Body of pancreas (tissue), 4 donors: ENCODE measurements at regions not wholly inside any gene's neighbourhood (a gene's known extent, or its start where the extent isn't known, plus 50 kb on each side); places are given as distances from the start of the nearest gene placed in this dataset.

Experiments
- ATAC-seq: fragments of 150-250 bp; one replicate; pipeline ENCODE4 v1.9.1; 2016
- DNase-seq, 4 donors: peaks; one replicate each; pipeline ENCODE4 v3.0.0-alpha.2; 2019
- H3K27ac ChIP-seq, 4 donors: fragments of 200-600 bp; sonication (generic); 1 replicate in 3 of 4; 2 replicates in 1 of 4; pipeline versions ENCODE4 v1.5.1 to v1.6.1; 2016 to 2019; ENCODE audit warnings: mild to moderate bottlenecking in 1 of 4, mixed read lengths in 1 of 4, moderate library complexity in 1 of 4
- H3K27me3 ChIP-seq, 2 donors: fragments of 200-600 bp; sonication (generic); one replicate each; pipeline ENCODE4 v1.6.0; 2016; ENCODE audit warnings: mild to moderate bottlenecking in 1 of 2
- H3K36me3 ChIP-seq, 2 donors: fragments of 200-600 bp; sonication (generic); replicated peaks in 1 of 2; 2 replicates each; pipeline ENCODE4 v1.5.1; 2016; ENCODE audit warnings: low read depth in 2 of 2; ENCODE audit not compliant: insufficient read depth in 1 of 2
- H3K4me1 ChIP-seq: fragments of 200-600 bp; sonication (generic); one replicate; pipeline ENCODE4 v1.6.0; 2016
- H3K4me3 ChIP-seq, 2 donors: fragments of 200-600 bp; sonication (generic); 1 replicate in 1 of 2; 2 replicates in 1 of 2; pipeline ENCODE4 v1.5.1; 2016 to 2019
- H3K9me3 ChIP-seq, 3 donors: fragments of 200-600 bp; sonication (generic); 1 replicate in 2 of 3; 2 replicates in 1 of 3; pipeline ENCODE4 v1.5.1; 2016
- CTCF ChIP-seq, 7 experiments: fragments of 450-650 bp in 4 of 7; fragments of 200-600 bp in 3 of 7; sonication (generic) in 3 of 7; IDR thresholded peaks; one replicate each; pipeline ENCODE4 v1.5.1; 2016 to 2019; ENCODE audit warnings: antibody characterized with exemption in 7 of 7
- POLR2A ChIP-seq, 3 donors: fragments of 450-650 bp; IDR thresholded peaks; one replicate each; pipeline ENCODE4 v1.6.1; 2016; ENCODE audit warnings: antibody characterized with exemption in 3 of 3, mild to moderate bottlenecking in 2 of 3
- WGBS, 2 donors: methylation state at CpG; one replicate each; pipeline ENCODE4 v1.1.5; 2017; 5-methylcytosine and 5-hydroxymethylcytosine counted together
- intact Hi-C: fragments of 100-400 bp; cut with DNase I; formaldehyde crosslinking; loops from one replicate; pipeline ENCODE4 v1.15.1; 2023

DNA sequence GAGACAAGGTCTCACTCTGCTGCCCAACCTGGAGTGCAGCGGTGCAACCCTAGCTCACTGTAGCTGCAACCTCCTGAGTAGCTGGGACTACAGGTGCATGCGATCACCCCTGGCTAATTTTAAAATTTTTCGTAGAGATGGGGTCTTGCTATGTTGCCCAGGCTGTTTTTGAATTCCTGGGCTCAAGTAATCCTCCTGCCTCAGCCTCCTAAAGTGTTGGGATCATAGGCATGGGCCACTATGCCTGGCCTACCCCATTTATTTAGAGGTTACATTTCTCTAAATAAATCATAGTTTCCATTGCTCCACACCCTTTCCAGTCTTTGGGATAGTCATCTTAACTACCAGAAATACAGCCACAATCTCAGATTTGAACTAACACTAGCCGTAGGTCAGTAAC lies 134.7 kb upstream of the CITED2 start:
- ATAC-seq, result no peak
- H3K27ac ChIP-seq, result no peak overlapping the region
- no peaks in the 10 kb centered on the region for H3K9me3 ChIP-seq
- no peaks in the 10 kb centered on the region for H3K36me3 ChIP-seq
- DNase-seq, result no peak
- WGBS, 2 donors, result 81 to 86% methylated on average over 4 of the region's 4 CpGs
- intact Hi-C loops, result no loop called here
- no peaks in the 10 kb centered on the region for H3K4me1 ChIP-seq
- H3K4me3 ChIP-seq, result no peak overlapping the region
- no peaks in the 10 kb centered on the region for H3K27me3 ChIP-seq
- no peak for TF ChIP-seq CTCF (IDR thresholded peaks at IDR 0.05)

DNA sequence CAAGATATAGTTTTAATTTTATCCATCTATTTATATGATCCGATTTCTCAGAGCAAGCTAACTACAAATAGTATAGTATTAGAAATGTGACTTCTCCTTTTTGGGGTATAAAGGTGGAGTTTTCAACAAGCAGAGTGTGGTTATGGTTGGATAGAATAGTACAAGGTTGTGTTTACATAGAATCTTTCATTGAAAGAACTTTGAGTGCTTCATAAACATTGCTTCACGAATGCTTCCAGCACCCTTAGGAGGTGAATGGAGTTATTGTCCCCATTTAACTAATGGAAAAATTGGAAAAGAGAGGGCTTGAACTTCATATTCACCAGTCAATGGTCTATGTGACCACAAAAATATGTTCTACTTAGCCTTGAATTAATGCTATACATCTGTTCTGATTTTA lies 134.1 kb upstream of the CITED2 start:
- intact Hi-C loops, result no loop called here
- Histone ChIP-seq H3K36me3 (no peaks in the 10 kb centered on the region), H3K9me3 (no peaks in the 10 kb centered on the region), H3K27me3 (no peaks in the 10 kb centered on the region), H3K4me1 (no peaks in the 10 kb centered on the region), H3K4me3 (no peak overlapping the region), H3K27ac (no peak overlapping the region)
- DNase-seq, result no peak
- ATAC-seq, result no peak
- TF ChIP-seq POLR2A (IDR thresholded peaks at IDR 0.05) (no peak), CTCF (IDR thresholded peaks at IDR 0.05) (no peak)
- 73 to 83% methylated on average over 2 of the region's 2 CpGs for WGBS, 2 donors

DNA sequence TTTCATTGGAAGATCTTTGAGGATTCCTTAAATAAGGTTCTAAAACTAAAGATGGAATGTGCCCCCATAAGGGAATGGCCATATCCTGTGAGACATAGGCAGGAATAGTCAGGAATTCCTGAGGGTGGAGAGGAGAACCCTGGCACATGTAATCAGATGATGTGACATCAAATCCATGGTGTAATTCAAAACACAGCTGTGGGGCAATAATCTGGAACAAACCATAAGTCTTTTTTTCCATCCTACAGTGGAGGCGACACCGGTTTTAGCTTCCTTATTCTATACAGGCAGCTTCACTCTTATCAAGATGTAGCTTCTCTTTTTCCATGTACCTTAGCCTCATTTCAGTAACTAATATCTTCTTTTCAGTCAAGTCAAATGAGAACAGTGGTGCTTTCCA lies 133.6 kb upstream of the CITED2 start:
- no peak for ATAC-seq
- Histone ChIP-seq H3K4me1 (no peaks in the 10 kb centered on the region), H3K27ac (no peak overlapping the region), H3K9me3 (no peaks in the 10 kb centered on the region), H3K4me3 (no peak overlapping the region), H3K36me3 (no peaks in the 10 kb centered on the region), H3K27me3 (no peaks in the 10 kb centered on the region)
- TF ChIP-seq POLR2A (IDR thresholded peaks at IDR 0.05), result no peak
- TF ChIP-seq CTCF (IDR thresholded peaks at IDR 0.05), result no peak
- intact Hi-C loops, result no loop called here
- 87 to 88% methylated on average over 2 of the region's 2 CpGs for WGBS, 2 donors
- DNase-seq, result no peak

GRCh38 chr6:139500977-139501376 lies 126.5 kb upstream of the CITED2 start:
- 96 to 97% methylated on average over 1 of the region's 1 CpG for WGBS, 2 donors
- H3K9me3 ChIP-seq, result no peaks in the 10 kb centered on the region
- no peak for DNase-seq
- H3K27me3 ChIP-seq, result no peaks in the 10 kb centered on the region
- intact Hi-C loops, result no loop called here
- H3K4me3 ChIP-seq, result no peak overlapping the region
- ATAC-seq, result peak; percentile 38
- H3K27ac ChIP-seq, result no peak overlapping the region
- H3K4me1 ChIP-seq, result peaks cover 22% of the 10 kb centered on the region
- no peaks in the 10 kb centered on the region for H3K36me3 ChIP-seq
- no peak for TF ChIP-seq POLR2A (IDR thresholded peaks at IDR 0.05)
- TF ChIP-seq CTCF (IDR thresholded peaks at IDR 0.05), result no peak

DNA sequence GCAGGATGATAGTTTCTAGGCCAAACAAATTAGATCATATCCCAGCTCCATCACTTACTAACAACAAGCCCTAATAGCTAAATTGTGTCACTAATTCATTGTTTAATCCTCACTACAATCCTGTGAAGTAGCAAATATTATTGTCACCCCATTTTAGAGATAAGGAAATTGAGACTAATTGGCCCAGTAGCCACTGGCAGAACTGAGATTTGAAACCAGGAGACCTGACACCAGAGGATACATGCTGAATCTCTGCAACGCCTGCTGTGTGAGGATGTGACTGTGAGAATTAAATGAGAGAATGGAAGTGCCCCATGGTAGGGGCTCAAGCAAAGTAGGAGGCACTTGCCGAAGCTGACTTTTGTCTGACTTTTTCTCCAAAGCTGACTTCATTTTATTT lies 124.3 kb upstream of the CITED2 start:
- no peaks in the 10 kb centered on the region for H3K9me3 ChIP-seq
- H3K27ac ChIP-seq, result no peak overlapping the region
- ATAC-seq (no peak), DNase-seq (no peak)
- no peaks in the 10 kb centered on the region for H3K27me3 ChIP-seq
- no peak for TF ChIP-seq POLR2A (IDR thresholded peaks at IDR 0.05)
- TF ChIP-seq CTCF (IDR thresholded peaks at IDR 0.05), result no peak
- H3K4me1 ChIP-seq, result peaks cover 22% of the 10 kb centered on the region
- WGBS, 2 donors, result 91 to 93% methylated on average over 2 of the region's 2 CpGs
- H3K36me3 ChIP-seq, result no peaks in the 10 kb centered on the region
- H3K4me3 ChIP-seq, result no peak overlapping the region
- intact Hi-C loops, result no loop called here
